ELR (cell line): ENCODE measurements at regions not wholly inside any gene's neighbourhood (a gene's known extent, or its start where the extent isn't known, plus 50 kb on each side); places are given as distances from the start of the nearest gene placed in this dataset.
"Not testable (repeated sequence)": the region's sequence is repeated elsewhere in the genome, so short reads cannot be mapped to it uniquely, and the experiment has no call there.

Experiments used
- DNase-seq: peaks from one replicate; pipeline ENCODE4 v3.0.0-alpha.2; 2015; ENCODE audit warnings: low read depth

GRCh38 chr7:22066522-22066921, 120.8 kb upstream of the CDCA7L start:
- DNase-seq: no peak

GRCh38 chr7:22064816-22065215, 119.1 kb upstream of the CDCA7L start:
- no peak for DNase-seq

GRCh38 chr7:22061775-22062174, 116.1 kb upstream of the CDCA7L start:
- no peak for DNase-seq

- DNase-seq: no peak
Observed at GRCh38 chr7:22060863-22061262, 115.2 kb upstream of the CDCA7L start.

- no peak for DNase-seq
Observed at GRCh38 chr7:22060197-22060596, 114.5 kb upstream of the CDCA7L start.

GRCh38 chr7:22055226-22055625, 109.5 kb upstream of the CDCA7L start:
- DNase-seq: no peak

- DNase-seq: no peak
Observed at GRCh38 chr7:22052674-22053365, 107.1 kb upstream of the CDCA7L start.

- DNase-seq: no peak
Observed at GRCh38 chr7:22051886-22052673, 106.4 kb upstream of the CDCA7L start.

- DNase-seq: no peak
Observed at GRCh38 chr7:22049766-22050500, 104.2 kb upstream of the CDCA7L start.

GRCh38 chr7:22043367-22043766, 97.7 kb upstream of the CDCA7L start:
- no peak for DNase-seq

- DNase-seq: no peak
Observed at GRCh38 chr7:22040923-22041595, 95.4 kb upstream of the CDCA7L start.

- DNase-seq: no peak
Observed at GRCh38 chr7:22039670-22040069, 94.0 kb upstream of the CDCA7L start.

GRCh38 chr7:22032356-22032755, 86.7 kb upstream of the CDCA7L start:
- DNase-seq: not testable (repeated sequence)

GRCh38 chr7:22028656-22029055, 83.0 kb upstream of the CDCA7L start:
- DNase-seq: not testable (repeated sequence)

- no peak for DNase-seq
Observed at GRCh38 chr7:22027475-22027874, 81.8 kb upstream of the CDCA7L start.

- no peak for DNase-seq
Observed at GRCh38 chr7:22025983-22026382, 80.3 kb upstream of the CDCA7L start.

GRCh38 chr7:22025075-22025474, 79.4 kb upstream of the CDCA7L start:
- no peak for DNase-seq

GRCh38 chr7:22019931-22020330, 74.2 kb upstream of the CDCA7L start:
- DNase-seq: no peak

GRCh38 chr7:22016507-22016906, 70.8 kb upstream of the CDCA7L start:
- DNase-seq: no peak

GRCh38 chr7:22013711-22014110, 68.0 kb upstream of the CDCA7L start:
- DNase-seq: no peak

- no peak for DNase-seq
Observed at GRCh38 chr7:22008683-22009082, 63.0 kb upstream of the CDCA7L start.

GRCh38 chr7:22008087-22008486, 62.4 kb upstream of the CDCA7L start:
- no peak for DNase-seq
